BJ (cell line): ENCODE measurements at regions not wholly inside any gene's neighbourhood (a gene's known extent, or its start where the extent isn't known, plus 50 kb on each side); places are given as distances from the start of the nearest gene placed in this dataset.

Source experiments
- CTCF ChIA-PET: fragments of 350-600 bp; formaldehyde crosslinking; extraction: SDS; loops from one replicate; lab custom pipeline; 2021; ENCODE audit warnings: antibody characterized with exemption, inconsistent platforms; lab: Yijun Ruan, JAX
- POLR2A ChIA-PET: fragments of 300-600 bp; sonication (Branson Sonifier 250); formaldehyde crosslinking; extraction: SDS; loops from one replicate; lab custom pipeline; 2021; ENCODE audit warnings: antibody characterized with exemption; lab: Charles Lee
- DNase-seq: peaks from one replicate; pipeline ENCODE4 v3.0.0-alpha.2; 2011; ENCODE audit warnings: low read depth
- H3K27me3 ChIP-seq: 2 replicates; pipeline ENCODE4 v1.6.0; 2011; ENCODE audit warnings: low read length; ENCODE audit not compliant: control insufficient read depth, insufficient read depth
- H3K36me3 ChIP-seq: 2 replicates; pipeline ENCODE4 v1.5.1; 2011; ENCODE audit warnings: low read length; ENCODE audit not compliant: control insufficient read depth, insufficient read depth
- H3K4me3 ChIP-seq: 2 replicates; pipeline ENCODE4 v1.5.1; 2011; ENCODE audit warnings: low read depth, mild to moderate bottlenecking, control low read depth, low read length
- TF ChIP-seq, protein P1 (sequence below): IDR thresholded peaks from 2 replicates; pipeline ENCODE4 v1.5.1; 2011; ENCODE audit warnings: low read depth, mild to moderate bottlenecking, control low read depth, inconsistent platforms, low read length, moderate library complexity; ENCODE audit not compliant: insufficient read depth

DNA sequence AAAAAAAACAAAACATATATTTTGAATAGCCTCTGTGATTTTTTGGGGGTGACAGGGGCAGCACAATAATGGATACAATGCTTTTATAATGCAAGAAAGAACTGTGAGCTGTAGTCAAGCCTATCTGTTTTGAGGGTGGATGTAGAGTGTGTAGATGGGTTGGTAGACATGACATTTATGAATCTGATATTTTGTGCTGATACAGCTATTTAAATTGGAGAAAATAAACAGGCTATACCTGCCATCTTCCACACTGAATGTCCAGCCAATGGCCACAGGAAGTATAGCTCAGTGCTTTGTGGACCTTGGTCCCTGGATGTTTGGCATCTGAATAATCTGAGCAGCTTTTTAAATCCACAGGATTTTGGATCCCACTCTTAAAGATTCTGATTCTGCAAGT is 175.0 kb downstream of the NEDD1 start:
- Histone ChIP-seq H3K4me3 (no peak overlapping the region), H3K36me3 (no peaks in the 10 kb centered on the region), H3K27me3 (no peaks in the 10 kb centered on the region)
- POLR2A ChIA-PET = no interaction called here
- TF ChIP-seq, protein P1, sequence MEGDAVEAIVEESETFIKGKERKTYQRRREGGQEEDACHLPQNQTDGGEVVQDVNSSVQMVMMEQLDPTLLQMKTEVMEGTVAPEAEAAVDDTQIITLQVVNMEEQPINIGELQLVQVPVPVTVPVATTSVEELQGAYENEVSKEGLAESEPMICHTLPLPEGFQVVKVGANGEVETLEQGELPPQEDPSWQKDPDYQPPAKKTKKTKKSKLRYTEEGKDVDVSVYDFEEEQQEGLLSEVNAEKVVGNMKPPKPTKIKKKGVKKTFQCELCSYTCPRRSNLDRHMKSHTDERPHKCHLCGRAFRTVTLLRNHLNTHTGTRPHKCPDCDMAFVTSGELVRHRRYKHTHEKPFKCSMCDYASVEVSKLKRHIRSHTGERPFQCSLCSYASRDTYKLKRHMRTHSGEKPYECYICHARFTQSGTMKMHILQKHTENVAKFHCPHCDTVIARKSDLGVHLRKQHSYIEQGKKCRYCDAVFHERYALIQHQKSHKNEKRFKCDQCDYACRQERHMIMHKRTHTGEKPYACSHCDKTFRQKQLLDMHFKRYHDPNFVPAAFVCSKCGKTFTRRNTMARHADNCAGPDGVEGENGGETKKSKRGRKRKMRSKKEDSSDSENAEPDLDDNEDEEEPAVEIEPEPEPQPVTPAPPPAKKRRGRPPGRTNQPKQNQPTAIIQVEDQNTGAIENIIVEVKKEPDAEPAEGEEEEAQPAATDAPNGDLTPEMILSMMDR = no peak
- no peak for DNase-seq
- CTCF ChIA-PET = no interaction called here

DNA sequence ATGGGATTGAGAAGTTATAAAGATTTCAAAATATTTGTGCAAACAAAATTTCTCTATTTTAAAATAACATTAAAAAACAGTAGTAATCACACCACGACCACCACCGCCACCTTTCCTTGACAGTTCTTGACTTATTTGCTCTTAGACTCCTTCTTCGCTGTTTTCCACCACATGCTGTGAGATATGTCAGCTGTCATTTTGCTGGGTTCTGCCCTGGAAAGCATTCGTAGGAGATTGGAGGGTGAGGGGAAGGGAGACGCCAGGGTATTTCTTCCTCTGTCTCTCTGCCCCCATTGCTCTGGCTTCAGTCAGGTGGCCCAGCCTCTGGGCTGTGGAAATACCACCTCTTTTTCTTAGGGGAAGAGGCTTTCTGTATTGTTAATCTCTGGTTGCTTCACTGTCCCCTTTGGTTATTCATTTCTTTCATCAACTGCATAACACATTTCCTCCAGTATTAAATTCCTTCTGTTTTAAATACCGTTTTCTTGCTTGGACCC is 186.2 kb downstream of the NEDD1 start:
- no peak for DNase-seq
- Histone ChIP-seq H3K27me3 (no peaks in the 10 kb centered on the region), H3K4me3 (no peak overlapping the region), H3K36me3 (no peaks in the 10 kb centered on the region)
- POLR2A ChIA-PET = no interaction called here
- TF ChIP-seq, protein P1 = no peak
- CTCF ChIA-PET = no interaction called here

DNA sequence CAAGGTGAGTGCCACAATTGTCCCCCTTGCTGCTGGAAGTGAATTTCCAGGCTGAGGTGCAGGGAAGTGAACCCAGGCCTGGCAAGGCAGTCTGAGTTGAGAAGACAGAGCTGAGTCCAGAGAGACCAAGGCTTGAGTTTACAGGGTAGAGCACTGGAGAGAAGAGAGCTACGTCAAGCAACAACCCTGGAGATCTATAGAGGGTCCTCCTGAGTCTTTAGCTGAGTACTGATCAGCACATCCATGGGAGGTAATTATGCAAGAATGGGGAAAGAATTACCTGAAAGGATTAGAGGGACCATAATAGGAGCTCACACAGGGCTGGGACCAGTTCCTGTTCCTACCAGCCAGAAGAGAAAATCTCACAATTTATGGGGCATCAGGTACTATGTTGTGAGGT is 190.7 kb downstream of the NEDD1 start:
- Histone ChIP-seq H3K27me3 (no peaks in the 10 kb centered on the region), H3K36me3 (no peaks in the 10 kb centered on the region), H3K4me3 (no peak overlapping the region)
- no peak for DNase-seq
- POLR2A ChIA-PET = no interaction called here
- TF ChIP-seq, protein P1 = no peak
- CTCF ChIA-PET = no interaction called here

DNA sequence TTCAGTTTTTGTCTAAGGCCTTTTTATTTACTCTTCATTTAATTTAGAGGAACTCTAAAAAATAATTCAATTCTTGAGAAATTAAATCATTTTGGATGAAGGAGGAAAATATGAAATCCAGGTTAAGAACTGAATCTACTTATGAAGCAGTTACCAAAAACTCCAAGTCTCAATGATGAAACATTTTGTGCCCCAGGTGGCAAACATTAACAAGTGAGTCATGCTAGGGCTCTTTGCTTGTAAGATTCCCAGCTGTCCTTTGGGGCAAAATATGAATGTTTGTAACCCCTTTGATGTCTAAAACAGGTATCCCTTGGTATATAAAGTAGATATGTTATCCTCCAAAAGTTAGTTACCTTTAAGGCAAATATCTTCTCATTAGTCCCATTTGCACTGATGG is 202.4 kb downstream of the NEDD1 start:
- CTCF ChIA-PET = no interaction called here
- DNase-seq = no peak
- H3K27me3 ChIP-seq = no peaks in the 10 kb centered on the region
- TF ChIP-seq, protein P1 = no peak
- H3K4me3 ChIP-seq = no peak overlapping the region
- POLR2A ChIA-PET = no interaction called here
- H3K36me3 ChIP-seq = no peaks in the 10 kb centered on the region

DNA sequence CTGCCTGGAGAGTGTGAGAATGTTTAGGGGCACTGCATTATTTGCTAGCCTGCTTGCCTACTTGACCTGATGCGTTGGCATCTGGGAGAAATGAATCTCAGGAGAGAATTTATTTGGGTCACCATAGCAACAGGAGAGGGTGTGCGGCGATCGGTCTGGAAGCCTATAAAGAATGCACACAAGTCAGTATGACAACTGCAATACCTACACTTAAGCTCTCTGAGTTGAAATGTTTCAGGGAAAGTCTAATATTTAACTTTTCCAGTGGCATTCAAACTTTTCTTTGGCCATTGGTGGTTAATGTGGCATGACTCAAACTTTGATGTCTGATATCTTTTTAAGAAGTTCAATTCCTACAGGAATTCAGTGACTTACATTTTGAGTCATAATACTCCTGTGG is 205.1 kb downstream of the NEDD1 start:
- no peak for DNase-seq
- CTCF ChIA-PET = no interaction called here
- no peak overlapping the region for H3K4me3 ChIP-seq
- no peaks in the 10 kb centered on the region for H3K27me3 ChIP-seq
- H3K36me3 ChIP-seq = no peaks in the 10 kb centered on the region
- POLR2A ChIA-PET = no interaction called here
- TF ChIP-seq, protein P1 = no peak
